A549 (cell line): ENCODE measurements at regions not wholly inside any gene's neighbourhood (a gene's known extent, or its start where the extent isn't known, plus 50 kb on each side); places are given as distances from the start of the nearest gene placed in this dataset.
A peak's percentile ranks its signal among the peaks of the same experiment; 100 is the strongest.

Source experiments
- ATAC-seq, 2 experiments: fragments of 200-7000 bp in 1 of 2; fragments of >200 bp in 1 of 2; cut with Nextera tagmentation in 1 of 2; cut with Tn5 transposase in 1 of 2; 3 replicates each; pipeline versions ENCODE4 v1.8.0 to v1.9.1; 2018 to 2020; ENCODE audit warnings: mild to moderate bottlenecking in 1 of 2, moderate library complexity in 1 of 2
- CTCF ChIA-PET: fragments of 300-600 bp; sonication (Branson Sonifier 250); formaldehyde crosslinking; extraction: SDS; loops from one replicate; lab custom pipeline; 2021; ENCODE audit warnings: antibody characterized with exemption, inconsistent platforms; lab: Yijun Ruan, JAX
- POLR2A ChIA-PET: fragments of 350-600 bp; formaldehyde crosslinking; extraction: SDS; loops from one replicate; lab custom pipeline; 2021; ENCODE audit warnings: antibody characterized with exemption, inconsistent platforms; lab: Yijun Ruan, JAX
- DNase-seq, 2 experiments: peaks; one replicate each; pipeline versions ENCODE4 v3.0.0 to v3.0.0-alpha.2; 2011 to 2016; ENCODE audit warnings: low read depth in 1 of 2, low spot score in 1 of 2
- FAIRE-seq: peaks from 2 replicates; lab custom pipeline; 2011; peaks lifted over from hg19 to GRCh38; lab: Jason Lieb, UNC
- H3K27ac ChIP-seq, 2 experiments: fragments of >200 bp; sonication (Bioruptor Twin); formaldehyde crosslinking; 3 replicates each; pipeline ENCODE4 v1.5.1; 2016 to 2017
- H3K4me1 ChIP-seq: fragments of >200 bp; sonication (Bioruptor Twin); formaldehyde crosslinking; 3 replicates; pipeline ENCODE4 v1.6.1; 2016
- H3K4me2 ChIP-seq: fragments of >200 bp; sonication (Bioruptor Twin); formaldehyde crosslinking; 3 replicates; pipeline ENCODE4 v1.6.1; 2016
- H3K4me3 ChIP-seq: fragments of >200 bp; sonication (Bioruptor Twin); formaldehyde crosslinking; 3 replicates; pipeline ENCODE4 v1.5.1; 2016
- H3K9me3 ChIP-seq: fragments of >200 bp; sonication (Bioruptor Twin); formaldehyde crosslinking; 3 replicates; pipeline ENCODE4 v1.6.1; 2016
- BHLHE40 ChIP-seq: IDR thresholded peaks from 2 replicates; pipeline ENCODE4 v1.6.1; 2012; ENCODE audit warnings: low read depth, low read length, inconsistent platforms
- CBX8 ChIP-seq: fragments of 200-600 bp; sonication (generic); IDR thresholded peaks from 2 replicates; pipeline ENCODE4 v1.6.1; 2016
- CTCF ChIP-seq: fragments of >200 bp; sonication (Bioruptor Twin); formaldehyde crosslinking; IDR thresholded peaks from 3 replicates; pipeline ENCODE4 v1.5.1; 2016
- EP300 ChIP-seq, 2 experiments: fragments of >200 bp; sonication (Bioruptor Twin); formaldehyde crosslinking; IDR thresholded peaks; 2 replicates in 1 of 2; 3 replicates in 1 of 2; pipeline ENCODE4 v1.6.1; 2016 to 2017
- GATA3 ChIP-seq: IDR thresholded peaks from 2 replicates; pipeline ENCODE4 v1.6.1; 2012; ENCODE audit warnings: borderline replicate concordance
- HOXA7 ChIP-seq: fragments of 250-450 bp; sonication (Bioruptor Pico); IDR thresholded peaks from 2 replicates; pipeline ENCODE4 v1.5.0; 2020; ENCODE audit warnings: mild to moderate bottlenecking, moderate library complexity
- HOXB13 ChIP-seq: fragments of 250-450 bp; sonication (Bioruptor Pico); IDR thresholded peaks from 2 replicates; pipeline ENCODE4 v1.5.0; 2020; ENCODE audit warnings: low read depth, mild to moderate bottlenecking, moderate library complexity
- HOXB5 ChIP-seq: fragments of 250-450 bp; sonication (Bioruptor Pico); IDR thresholded peaks from 2 replicates; pipeline ENCODE4 v1.5.0; 2020; ENCODE audit warnings: mild to moderate bottlenecking, moderate library complexity
- JUN ChIP-seq, 2 experiments: fragments of >200 bp; sonication (Bioruptor Twin); formaldehyde crosslinking; IDR thresholded peaks; 2 replicates in 1 of 2; 3 replicates in 1 of 2; pipeline ENCODE4 v1.6.1; 2016 to 2017
- JUNB ChIP-seq: fragments of >200 bp; sonication (Bioruptor Twin); formaldehyde crosslinking; IDR thresholded peaks from 2 replicates; pipeline ENCODE4 v1.6.1; 2016
- KDM1A ChIP-seq: fragments of 200-600 bp; sonication (generic); IDR thresholded peaks from 2 replicates; pipeline ENCODE4 v1.6.1; 2016; ENCODE audit warnings: low read depth, mild to moderate bottlenecking
- MAZ ChIP-seq: fragments of 150-350 bp; IDR thresholded peaks from 2 replicates; pipeline ENCODE4 v1.6.1; 2014; ENCODE audit warnings: antibody characterized with exemption, low read depth, low read length, borderline replicate concordance
- NPAS2 ChIP-seq: fragments of 250-450 bp; sonication (Bioruptor Pico); IDR thresholded peaks from 2 replicates; pipeline ENCODE4 v1.8.0; 2022; ENCODE audit warnings: mild to moderate bottlenecking, moderate library complexity, borderline replicate concordance
- PHF8 ChIP-seq: fragments of 200-600 bp; sonication (generic); IDR thresholded peaks from 2 replicates; pipeline ENCODE4 v1.6.1; 2016; ENCODE audit warnings: low read depth, mild to moderate bottlenecking, antibody characterized with exemption, moderate library complexity, borderline replicate concordance
- RAD21 ChIP-seq, 2 experiments: fragments of >200 bp in 1 of 2; sonication (Bioruptor Twin) in 1 of 2; formaldehyde crosslinking in 1 of 2; IDR thresholded peaks in 1 of 2; conservative IDR thresholded peaks in 1 of 2; 2 replicates in 1 of 2; 3 replicates in 1 of 2; pipeline ENCODE4 v1.6.1; 2012 to 2018; ENCODE audit warnings: inconsistent platforms in 1 of 2
- RCOR1 ChIP-seq: fragments of 150-350 bp; IDR thresholded peaks from 2 replicates; pipeline ENCODE4 v1.6.1; 2014; ENCODE audit warnings: antibody characterized with exemption, low read length, low read depth
- RFX5 ChIP-seq: fragments of 450-650 bp; IDR thresholded peaks from 2 replicates; pipeline ENCODE4 v1.7.1; 2014; ENCODE audit warnings: antibody characterized with exemption, mild to moderate bottlenecking, moderate library complexity
- SREBF2 ChIP-seq: fragments of 450-650 bp; IDR thresholded peaks from 2 replicates; pipeline ENCODE4 v1.6.1; 2014; ENCODE audit warnings: mild to moderate bottlenecking, moderate library complexity
- TP53 ChIP-seq: fragments of 250-450 bp; sonication (Bioruptor Pico); IDR thresholded peaks from 2 replicates; pipeline ENCODE4 v1.5.0; 2021; ENCODE audit warnings: mild to moderate bottlenecking, moderate library complexity
- ZC3H11A ChIP-seq: fragments of 450-650 bp; IDR thresholded peaks from 2 replicates; pipeline ENCODE4 v1.6.1; 2014; ENCODE audit warnings: antibody characterized with exemption, mild to moderate bottlenecking
- ZNF302 ChIP-seq: fragments of 250-450 bp; sonication (Bioruptor Pico); IDR thresholded peaks from 2 replicates; pipeline ENCODE4 v1.9.0; 2021; ENCODE audit warnings: inconsistent platforms, mild to moderate bottlenecking, moderate library complexity
- ZSCAN20 ChIP-seq: fragments of 250-450 bp; sonication (Bioruptor Pico); IDR thresholded peaks from 2 replicates; pipeline ENCODE4 v1.8.0; 2022; ENCODE audit warnings: mild to moderate bottlenecking, moderate library complexity
- WGBS: methylation state at CpG from one replicate; pipeline ENCODE4 v1.1.6; 2017; ENCODE audit errors: missing lambda C conversion rate; 5-methylcytosine and 5-hydroxymethylcytosine counted together
- TF ChIP-seq, protein P1 (sequence below): IDR thresholded peaks from 2 replicates; pipeline ENCODE4 v1.6.1; 2012; ENCODE audit warnings: low read depth, borderline replicate concordance
- TF ChIP-seq, protein P2 (sequence below): fragments of 450-650 bp; IDR thresholded peaks from 2 replicates; pipeline ENCODE4 v1.6.1; 2014; ENCODE audit warnings: antibody characterized with exemption
- TF ChIP-seq, protein P3 (sequence below): IDR thresholded peaks from 2 replicates; pipeline ENCODE4 v1.6.1; 2012
- TF ChIP-seq, protein P4 (sequence below): fragments of 250-450 bp; sonication (Bioruptor Pico); IDR thresholded peaks from 2 replicates; pipeline ENCODE4 v1.5.0; 2020; ENCODE audit warnings: low read depth, mild to moderate bottlenecking, moderate library complexity

DNA sequence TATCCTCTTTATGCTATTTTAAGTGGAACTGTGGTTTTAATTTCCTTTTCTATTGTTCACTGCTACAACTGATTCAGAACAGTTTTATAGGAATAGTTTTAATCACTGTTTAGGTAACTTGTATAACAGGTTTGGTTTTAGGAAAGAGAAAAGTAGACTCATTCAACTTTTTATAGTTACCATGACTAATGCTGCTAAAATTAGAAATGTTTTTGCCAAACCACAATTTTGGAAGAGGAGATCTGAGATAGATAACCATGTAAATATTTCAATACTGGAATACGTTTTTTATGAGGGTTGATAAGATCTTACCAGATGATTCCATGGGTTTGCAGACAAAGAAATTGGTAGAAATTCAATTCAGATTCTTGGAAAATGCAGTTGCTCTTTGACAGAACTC, 404.6 kb upstream of the ARRDC3 start:
- DNase-seq (no peak), ATAC-seq (no peak), FAIRE-seq (peak; percentile 56)
- WGBS: 3% methylated on average over 1 of the region's 1 CpG
- POLR2A ChIA-PET: no interaction called here
- Histone ChIP-seq H3K4me3 (no peak overlapping the region), H3K27ac (no peak overlapping the region), H3K4me2 (no peak overlapping the region), H3K4me1 (no peaks in the 10 kb centered on the region), H3K9me3 (no peaks in the 10 kb centered on the region; the same call in 2 of the 3 replicates)
- CTCF ChIA-PET: no interaction called here
- no peak for TF ChIP-seq EP300 (IDR thresholded peaks at IDR 0.05)
- no peak for TF ChIP-seq CBX8
- TF ChIP-seq GATA3: peak; percentile 38; the same call in 1 of the 2 replicates
- no peak for TF ChIP-seq JUNB

GRCh38 chr5:91777671-91778070, 394.6 kb upstream of the ARRDC3 start:
- ChIA-PET POLR2A (no interaction called here), CTCF (no interaction called here)
- Histone ChIP-seq H3K4me1 (no peaks in the 10 kb centered on the region), H3K4me3 (no peak overlapping the region), H3K9me3 (no peaks in the 10 kb centered on the region), H3K27ac (no peak overlapping the region), H3K4me2 (no peak overlapping the region)
- 55% methylated on average over 2 of the region's 2 CpGs for WGBS
- TF ChIP-seq RAD21 (conservative IDR thresholded peaks at IDR 0.05 in 1 of 2, IDR thresholded peaks at IDR 0.05 in 1 of 2) (no peak), HOXB5 (CRISPR knock-in tag) (no peak), TP53 (no peak), JUN (IDR thresholded peaks at IDR 0.05) (no peak), ZNF302 (CRISPR knock-in tag) (no peak), HOXB13 (CRISPR knock-in tag) (no peak), BHLHE40 (no peak), GATA3 (no peak), ZSCAN20 (CRISPR knock-in tag) (no peak), RFX5 (no peak), JUNB (no peak), KDM1A (no peak), SREBF2 (no peak), RCOR1 (no peak), PHF8 (no peak), NPAS2 (CRISPR knock-in tag) (no peak)
- TF ChIP-seq, protein P1, sequence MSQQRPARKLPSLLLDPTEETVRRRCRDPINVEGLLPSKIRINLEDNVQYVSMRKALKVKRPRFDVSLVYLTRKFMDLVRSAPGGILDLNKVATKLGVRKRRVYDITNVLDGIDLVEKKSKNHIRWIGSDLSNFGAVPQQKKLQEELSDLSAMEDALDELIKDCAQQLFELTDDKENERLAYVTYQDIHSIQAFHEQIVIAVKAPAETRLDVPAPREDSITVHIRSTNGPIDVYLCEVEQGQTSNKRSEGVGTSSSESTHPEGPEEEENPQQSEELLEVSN: no peak
- TF ChIP-seq, protein P2, sequence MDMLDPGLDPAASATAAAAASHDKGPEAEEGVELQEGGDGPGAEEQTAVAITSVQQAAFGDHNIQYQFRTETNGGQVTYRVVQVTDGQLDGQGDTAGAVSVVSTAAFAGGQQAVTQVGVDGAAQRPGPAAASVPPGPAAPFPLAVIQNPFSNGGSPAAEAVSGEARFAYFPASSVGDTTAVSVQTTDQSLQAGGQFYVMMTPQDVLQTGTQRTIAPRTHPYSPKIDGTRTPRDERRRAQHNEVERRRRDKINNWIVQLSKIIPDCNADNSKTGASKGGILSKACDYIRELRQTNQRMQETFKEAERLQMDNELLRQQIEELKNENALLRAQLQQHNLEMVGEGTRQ: no peak
- TF ChIP-seq, protein P3, sequence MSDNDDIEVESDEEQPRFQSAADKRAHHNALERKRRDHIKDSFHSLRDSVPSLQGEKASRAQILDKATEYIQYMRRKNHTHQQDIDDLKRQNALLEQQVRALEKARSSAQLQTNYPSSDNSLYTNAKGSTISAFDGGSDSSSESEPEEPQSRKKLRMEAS: no peak
- TF ChIP-seq, protein P4, sequence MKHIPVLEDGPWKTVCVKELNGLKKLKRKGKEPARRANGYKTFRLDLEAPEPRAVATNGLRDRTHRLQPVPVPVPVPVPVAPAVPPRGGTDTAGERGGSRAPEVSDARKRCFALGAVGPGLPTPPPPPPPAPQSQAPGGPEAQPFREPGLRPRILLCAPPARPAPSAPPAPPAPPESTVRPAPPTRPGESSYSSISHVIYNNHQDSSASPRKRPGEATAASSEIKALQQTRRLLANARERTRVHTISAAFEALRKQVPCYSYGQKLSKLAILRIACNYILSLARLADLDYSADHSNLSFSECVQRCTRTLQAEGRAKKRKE: no peak
- ATAC-seq (no peak), FAIRE-seq (no peak), DNase-seq (no peak)

DNA sequence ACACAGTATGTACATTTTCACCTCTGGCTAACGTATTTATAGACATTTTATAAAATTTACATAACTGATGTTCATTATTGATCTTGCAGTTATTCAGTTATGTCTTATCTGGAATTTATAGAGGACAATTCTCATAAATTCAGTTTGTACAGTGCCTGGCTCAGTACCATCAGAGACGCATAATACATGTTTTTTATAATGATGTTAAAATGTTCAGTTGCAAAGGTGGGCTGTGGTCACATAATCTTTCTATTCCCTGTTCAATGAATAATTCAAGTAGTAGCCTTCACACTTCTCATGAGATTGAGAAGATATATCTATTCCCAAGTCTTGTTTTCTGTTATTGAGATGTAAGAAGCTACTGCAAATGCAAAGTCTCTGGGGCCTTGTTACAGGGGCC, 393.1 kb upstream of the ARRDC3 start:
- ChIA-PET POLR2A (no interaction called here), CTCF (no interaction called here)
- Histone ChIP-seq H3K27ac (no peak overlapping the region), H3K4me3 (no peak overlapping the region), H3K4me1 (no peaks in the 10 kb centered on the region), H3K9me3 (no peaks in the 10 kb centered on the region), H3K4me2 (no peak overlapping the region)
- 45% methylated on average over 2 of the region's 2 CpGs for WGBS
- TF ChIP-seq RFX5 (no peak), SREBF2 (no peak), CTCF (no peak), HOXA7 (no peak), ZC3H11A (no peak), MAZ (no peak)
- DNase-seq (no peak), FAIRE-seq (no peak), ATAC-seq (no peak)
